Liver (tissue), 8 donors: ENCODE measurements at regions not wholly inside any gene's neighbourhood (a gene's known extent, or its start where the extent isn't known, plus 50 kb on each side); places are given as distances from the start of the nearest gene placed in this dataset.

Experiments
- DNase-seq: peaks from one replicate; pipeline ENCODE4 v3.0.0-alpha.2; 2017; ENCODE audit warnings: low spot score
- H3K27ac ChIP-seq, 2 donors: one replicate each; pipeline ENCODE4 v1.7.0; 2013; ENCODE audit warnings: inconsistent platforms in 2 of 2, low read length in 2 of 2, control low read depth in 1 of 2, low read depth in 1 of 2, mild to moderate bottlenecking in 1 of 2
- H3K27me3 ChIP-seq, 4 donors: one replicate each; pipeline versions ENCODE4 v1.6.1 to v1.7.0; 2013; ENCODE audit warnings: low read length in 3 of 4, inconsistent platforms in 1 of 4, mild to moderate bottlenecking in 1 of 4, moderate library complexity in 1 of 4; ENCODE audit not compliant: control insufficient read depth in 4 of 4, insufficient read depth in 4 of 4
- H3K36me3 ChIP-seq, 4 donors: one replicate each; pipeline versions ENCODE4 v1.6.1 to v1.7.0; 2013; ENCODE audit warnings: low read length in 3 of 4, mild to moderate bottlenecking in 3 of 4, low read depth in 1 of 4, moderate library complexity in 1 of 4; ENCODE audit not compliant: control insufficient read depth in 4 of 4, insufficient read depth in 3 of 4
- H3K4me1 ChIP-seq, 4 donors: one replicate each; pipeline versions ENCODE4 v1.6.1 to v1.7.0; 2013; ENCODE audit warnings: low read length in 3 of 4, mild to moderate bottlenecking in 3 of 4, moderate library complexity in 1 of 4; ENCODE audit not compliant: control insufficient read depth in 4 of 4, insufficient read depth in 4 of 4
- H3K4me3 ChIP-seq, 3 donors: one replicate each; pipeline versions ENCODE4 v1.6.1 to v1.7.0; 2013; ENCODE audit warnings: low read length in 3 of 3, control low read depth in 1 of 3, low read depth in 1 of 3, mild to moderate bottlenecking in 1 of 3
- H3K9ac ChIP-seq, 2 donors: one replicate each; pipeline ENCODE4 v1.7.0; 2013; ENCODE audit warnings: low read length in 2 of 2, mild to moderate bottlenecking in 2 of 2, moderate library complexity in 2 of 2, control low read depth in 1 of 2, low read depth in 1 of 2
- H3K9me3 ChIP-seq, 4 donors: one replicate each; pipeline versions ENCODE4 v1.6.1 to v1.7.0; 2013; ENCODE audit warnings: low read length in 3 of 4; ENCODE audit not compliant: control insufficient read depth in 4 of 4
- EGR1 ChIP-seq, 2 donors: IDR thresholded peaks; 2 replicates each; pipeline ENCODE4 v1.6.1; 2016 to 2018; ENCODE audit warnings: antibody characterized with exemption in 2 of 2, low read depth in 2 of 2
- FOXA1 ChIP-seq: IDR thresholded peaks from 2 replicates; pipeline ENCODE4 v1.6.1; 2016; ENCODE audit warnings: antibody characterized with exemption
- FOXA2 ChIP-seq: IDR thresholded peaks from 2 replicates; pipeline ENCODE4 v1.6.1; 2016; ENCODE audit warnings: antibody characterized with exemption
- GABPA ChIP-seq, 2 donors: IDR thresholded peaks in 1 of 2; conservative IDR thresholded peaks in 1 of 2; 2 replicates each; pipeline ENCODE4 v1.6.1; 2016; ENCODE audit warnings: antibody characterized with exemption in 2 of 2, mild to moderate bottlenecking in 1 of 2, moderate library complexity in 1 of 2
- HNF4A ChIP-seq, 2 donors: conservative IDR thresholded peaks; 2 replicates each; pipeline ENCODE4 v1.6.1; 2016; ENCODE audit warnings: antibody characterized with exemption in 2 of 2, mild to moderate bottlenecking in 2 of 2
- HNF4G ChIP-seq: IDR thresholded peaks from 2 replicates; pipeline ENCODE4 v1.6.1; 2016; ENCODE audit warnings: antibody characterized with exemption
- JUND ChIP-seq, 2 donors: IDR thresholded peaks; 2 replicates each; pipeline ENCODE4 v1.6.1; 2016; ENCODE audit warnings: antibody characterized with exemption in 2 of 2
- NR2F2 ChIP-seq: IDR thresholded peaks from 2 replicates; pipeline ENCODE4 v1.6.1; 2016; ENCODE audit warnings: antibody characterized with exemption
- RAD21 ChIP-seq, 2 donors: IDR thresholded peaks; 2 replicates each; pipeline ENCODE4 v1.6.1; 2016; ENCODE audit warnings: antibody characterized with exemption in 2 of 2, mild to moderate bottlenecking in 2 of 2
- REST ChIP-seq: IDR thresholded peaks from 2 replicates; pipeline ENCODE4 v1.6.1; 2016; ENCODE audit warnings: antibody characterized with exemption, mild to moderate bottlenecking
- RXRA ChIP-seq, 2 donors: IDR thresholded peaks; 2 replicates each; pipeline ENCODE4 v1.6.1; 2017 to 2018; ENCODE audit warnings: antibody characterized with exemption in 2 of 2, mild to moderate bottlenecking in 1 of 2
- SP1 ChIP-seq: IDR thresholded peaks from 2 replicates; pipeline ENCODE4 v1.6.1; 2018; ENCODE audit warnings: antibody characterized with exemption, mild to moderate bottlenecking
- TAF1 ChIP-seq: conservative IDR thresholded peaks from 2 replicates; pipeline ENCODE4 v1.6.1; 2016; ENCODE audit warnings: antibody characterized with exemption, mild to moderate bottlenecking
- YY1 ChIP-seq: IDR thresholded peaks from 2 replicates; pipeline ENCODE4 v1.6.1; 2016; ENCODE audit warnings: antibody characterized with exemption, mild to moderate bottlenecking
- ZBTB33 ChIP-seq: IDR thresholded peaks from 2 replicates; pipeline ENCODE4 v1.6.1; 2016; ENCODE audit warnings: antibody characterized with exemption
- WGBS: extraction: QIAGEN DNeasy Blood & Tissue Kit; methylation state at CpG from one replicate; pipeline ENCODE4 v1.1.7; 2013; 5-methylcytosine and 5-hydroxymethylcytosine counted together
- TF ChIP-seq, protein P1 (sequence below): fragments of 150-350 bp; IDR thresholded peaks from 2 replicates; pipeline ENCODE4 v1.5.1; 2017; ENCODE audit warnings: improper control_type of control experiment, low read depth, low read length; ENCODE audit not compliant: missing input control
- TF ChIP-seq, protein P2 (sequence below): IDR thresholded peaks from 2 replicates; pipeline ENCODE4 v1.6.1; 2016; ENCODE audit warnings: antibody characterized with exemption
- TF ChIP-seq, protein P3 (sequence below): IDR thresholded peaks from 2 replicates; pipeline ENCODE4 v1.6.1; 2016; ENCODE audit warnings: antibody characterized with exemption
- donor health status: healthy.
- donor health status: healthy.
- donor health status: healthy.
- donor health status: healthy.
- donor health status: healthy.

GRCh38 chr18:45250479-45250878 is 364.8 kb upstream of the SLC14A2 start (continued):
- no peak for TF ChIP-seq FOXA1

- Histone ChIP-seq H3K4me3 (no peak overlapping the region), H3K9me3 (no peaks in the 10 kb centered on the region), H3K27ac (no peak overlapping the region), H3K9ac (no peak overlapping the region), H3K36me3 (no peaks in the 10 kb centered on the region), H3K27me3 (no peaks in the 10 kb centered on the region), H3K4me1 (peaks cover 0 to 7% (median 3%) of the 10 kb centered on the region in 4 donors)
- no peak for DNase-seq
- TF ChIP-seq HNF4A (conservative IDR thresholded peaks at IDR 0.05) (no peak), JUND (IDR thresholded peaks at IDR 0.05) (no peak), NR2F2 (no peak), REST (no peak), FOXA1 (no peak), HNF4G (no peak), FOXA2 (no peak), ZBTB33 (no peak), RXRA (IDR thresholded peaks at IDR 0.05) (no peak), SP1 (no peak), GABPA (IDR thresholded peaks at IDR 0.05 in 1 of 2, conservative IDR thresholded peaks at IDR 0.05 in 1 of 2) (no peak), EGR1 (IDR thresholded peaks at IDR 0.05; ENCODE audit: low read depth in 2 of 2) (no peak), RAD21 (IDR thresholded peaks at IDR 0.05) (no peak), TAF1 (no peak), YY1 (no peak)
- TF ChIP-seq, protein P1, sequence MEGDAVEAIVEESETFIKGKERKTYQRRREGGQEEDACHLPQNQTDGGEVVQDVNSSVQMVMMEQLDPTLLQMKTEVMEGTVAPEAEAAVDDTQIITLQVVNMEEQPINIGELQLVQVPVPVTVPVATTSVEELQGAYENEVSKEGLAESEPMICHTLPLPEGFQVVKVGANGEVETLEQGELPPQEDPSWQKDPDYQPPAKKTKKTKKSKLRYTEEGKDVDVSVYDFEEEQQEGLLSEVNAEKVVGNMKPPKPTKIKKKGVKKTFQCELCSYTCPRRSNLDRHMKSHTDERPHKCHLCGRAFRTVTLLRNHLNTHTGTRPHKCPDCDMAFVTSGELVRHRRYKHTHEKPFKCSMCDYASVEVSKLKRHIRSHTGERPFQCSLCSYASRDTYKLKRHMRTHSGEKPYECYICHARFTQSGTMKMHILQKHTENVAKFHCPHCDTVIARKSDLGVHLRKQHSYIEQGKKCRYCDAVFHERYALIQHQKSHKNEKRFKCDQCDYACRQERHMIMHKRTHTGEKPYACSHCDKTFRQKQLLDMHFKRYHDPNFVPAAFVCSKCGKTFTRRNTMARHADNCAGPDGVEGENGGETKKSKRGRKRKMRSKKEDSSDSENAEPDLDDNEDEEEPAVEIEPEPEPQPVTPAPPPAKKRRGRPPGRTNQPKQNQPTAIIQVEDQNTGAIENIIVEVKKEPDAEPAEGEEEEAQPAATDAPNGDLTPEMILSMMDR, result no peak
- TF ChIP-seq, protein P2, sequence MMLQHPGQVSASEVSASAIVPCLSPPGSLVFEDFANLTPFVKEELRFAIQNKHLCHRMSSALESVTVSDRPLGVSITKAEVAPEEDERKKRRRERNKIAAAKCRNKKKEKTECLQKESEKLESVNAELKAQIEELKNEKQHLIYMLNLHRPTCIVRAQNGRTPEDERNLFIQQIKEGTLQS, result no peak
- TF ChIP-seq, protein P3, sequence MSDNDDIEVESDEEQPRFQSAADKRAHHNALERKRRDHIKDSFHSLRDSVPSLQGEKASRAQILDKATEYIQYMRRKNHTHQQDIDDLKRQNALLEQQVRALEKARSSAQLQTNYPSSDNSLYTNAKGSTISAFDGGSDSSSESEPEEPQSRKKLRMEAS, result no peak
- WGBS, result 94% methylated on average over 4 of the region's 4 CpGs
Measured at GRCh38 chr18:45251236-45251635, 364.0 kb upstream of the SLC14A2 start.
